Right ventricle myocardium superior (tissue), 1 donor: ENCODE measurements at regions not wholly inside any gene's neighbourhood (a gene's known extent, or its start where the extent isn't known, plus 50 kb on each side); places are given as distances from the start of the nearest gene placed in this dataset.
"Not testable (repeated sequence)": the region's sequence is repeated elsewhere in the genome, so short reads cannot be mapped to it uniquely, and the experiment has no call there.

ENCODE experiments used
- ATAC-seq: fragments of 200-7000 bp; cut with Tn5 transposase; one replicate; pipeline ENCODE4 v1.9.1; 2020; ENCODE audit warnings: mild to moderate bottlenecking; ENCODE audit not compliant: poor library complexity
- DNase-seq: peaks from one replicate; pipeline ENCODE4 v3.0.0-alpha.2; 2020
- intact Hi-C: fragments of 100-400 bp; cut with DNase I; formaldehyde crosslinking; loops from one replicate; pipeline ENCODE4 v1.11.2; 2022
- donor health status: DM: no; HTN: yes; CAD: no; lungs with severe emphysema.

DNA sequence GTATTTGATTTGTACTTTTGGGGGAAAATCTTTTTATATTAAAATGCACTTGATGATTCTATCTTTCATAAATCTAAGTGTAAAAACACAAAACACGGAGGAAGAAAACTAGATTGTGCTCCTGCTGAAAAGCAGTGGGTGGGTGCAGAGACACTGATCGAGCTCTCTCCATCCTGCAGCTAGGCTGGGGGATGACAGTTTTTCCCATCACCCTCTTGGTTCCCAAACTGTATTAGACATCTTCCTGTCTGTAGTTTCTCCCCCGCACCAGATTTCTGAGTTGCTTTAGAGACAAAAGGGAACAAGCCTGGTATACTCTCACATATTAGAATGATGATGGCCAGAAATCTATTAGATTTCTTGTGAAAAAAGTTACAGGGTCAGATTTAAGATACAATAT is 99.6 kb downstream of the FAM114A2 start:
- DNase-seq (no peak), ATAC-seq (no peak)
- intact Hi-C loops, result no loop called here

- DNase-seq, result no peak
Observed at GRCh38 chr5:153938191-153938842, 100.4 kb downstream of the FAM114A2 start.

DNA sequence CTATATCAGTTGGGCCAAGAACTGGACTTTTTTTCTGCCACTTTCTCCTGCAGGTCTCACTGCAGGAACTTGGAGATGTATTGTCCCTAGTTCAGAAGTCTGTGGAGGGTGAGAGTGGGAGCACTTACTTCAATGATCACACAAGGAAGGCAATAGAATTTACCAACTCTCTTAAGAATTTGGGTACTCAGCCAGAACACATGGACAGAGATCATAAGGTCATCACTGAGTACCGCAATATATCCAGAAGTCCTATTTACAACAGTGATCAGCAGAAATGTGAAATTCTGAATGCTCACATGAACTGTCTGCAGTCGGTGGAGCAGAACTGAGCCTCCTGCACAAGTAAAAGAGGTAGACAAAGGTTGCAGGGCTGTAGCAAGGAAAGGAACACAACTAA is 101.0 kb downstream of the FAM114A2 start:
- ATAC-seq (no peak), DNase-seq (no peak)
- intact Hi-C loops, result no loop called here

More at GRCh38 chr5:153938191-153938842, 100.4 kb downstream of the FAM114A2 start:
- no peak for ATAC-seq
- intact Hi-C loops, result no loop called here

- intact Hi-C loops, ATAC-seq, DNase-seq: not testable (repeated sequence)
Observed at GRCh38 chr5:153935151-153935550, 103.6 kb downstream of the FAM114A2 start.

DNA sequence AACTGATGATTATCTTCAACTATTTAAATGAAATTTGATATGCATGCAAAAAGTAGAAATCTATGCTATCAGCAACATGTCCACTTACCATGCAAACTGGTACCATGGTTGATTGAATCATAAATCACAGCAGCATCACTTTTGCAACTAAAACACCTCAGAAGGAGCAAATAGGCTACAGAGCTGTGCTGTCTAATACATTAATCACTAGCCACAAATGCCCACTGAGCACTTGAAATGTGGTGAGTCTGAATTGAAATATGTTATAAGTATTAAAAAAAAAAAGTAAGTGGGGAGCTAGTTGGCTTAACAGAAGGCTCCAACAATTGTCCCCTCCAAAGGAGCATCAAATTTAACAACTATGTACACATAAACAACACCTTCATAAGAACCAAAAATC is 112.5 kb downstream of the FAM114A2 start:
- DNase-seq, result no peak
- intact Hi-C loops, result no loop called here
- no peak for ATAC-seq

DNA sequence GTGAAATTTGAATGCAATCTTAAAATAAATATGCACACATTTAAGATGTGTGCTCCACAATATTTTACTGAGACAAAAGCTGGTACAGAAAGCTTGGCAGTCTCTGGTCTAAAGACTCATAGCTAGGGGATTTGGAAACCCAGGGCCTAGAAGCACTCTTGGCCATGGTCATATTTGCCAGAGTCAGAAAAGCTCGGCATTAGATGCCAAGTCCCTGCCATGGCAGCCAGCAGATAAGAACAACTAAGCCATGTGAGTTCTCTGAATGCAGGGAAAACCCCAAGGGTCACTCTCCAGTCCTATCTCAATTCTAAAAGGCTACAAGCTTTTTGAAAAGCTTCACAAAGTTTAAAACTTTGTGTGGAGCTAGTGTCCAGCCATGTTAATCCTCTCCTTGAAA is 119.5 kb downstream of the FAM114A2 start:
- DNase-seq (no peak), ATAC-seq (peak; percentile 62)
- intact Hi-C loops, result no loop called here

GRCh38 chr5:153907170-153907775 is 131.4 kb downstream of the FAM114A2 start:
- no peak for ATAC-seq
- intact Hi-C loops, result no loop called here

DNA sequence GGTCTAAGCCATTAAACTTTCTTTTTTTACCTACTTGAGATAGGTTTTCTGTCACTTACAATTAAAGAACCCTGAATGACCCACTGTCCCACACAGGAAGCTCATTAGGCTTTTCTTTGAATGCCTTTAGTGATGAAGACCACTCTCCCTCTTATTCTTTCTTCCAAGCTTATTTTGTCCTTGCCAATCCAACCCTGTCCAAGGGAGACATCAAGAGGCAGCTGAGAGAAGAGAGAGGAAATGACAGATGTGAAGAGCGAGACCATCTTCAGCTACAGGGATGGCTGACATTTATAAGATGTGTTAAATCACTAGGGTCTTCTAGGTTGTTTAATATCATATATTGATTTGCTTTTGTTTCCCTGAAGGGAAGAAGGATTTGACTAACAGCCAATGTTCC is 133.5 kb downstream of the FAM114A2 start:
- intact Hi-C loops, result no loop called here

More at GRCh38 chr5:153907170-153907775, 131.4 kb downstream of the FAM114A2 start:
- DNase-seq, result no peak

GRCh38 chr5:153903321-153903720 is 135.4 kb downstream of the FAM114A2 start:
- intact Hi-C loops, result no loop called here
- ATAC-seq, result no peak
- DNase-seq, result no peak

More for the DNA sequence above, 133.5 kb downstream of the FAM114A2 start:
- DNase-seq, result no peak
- no peak for ATAC-seq

DNA sequence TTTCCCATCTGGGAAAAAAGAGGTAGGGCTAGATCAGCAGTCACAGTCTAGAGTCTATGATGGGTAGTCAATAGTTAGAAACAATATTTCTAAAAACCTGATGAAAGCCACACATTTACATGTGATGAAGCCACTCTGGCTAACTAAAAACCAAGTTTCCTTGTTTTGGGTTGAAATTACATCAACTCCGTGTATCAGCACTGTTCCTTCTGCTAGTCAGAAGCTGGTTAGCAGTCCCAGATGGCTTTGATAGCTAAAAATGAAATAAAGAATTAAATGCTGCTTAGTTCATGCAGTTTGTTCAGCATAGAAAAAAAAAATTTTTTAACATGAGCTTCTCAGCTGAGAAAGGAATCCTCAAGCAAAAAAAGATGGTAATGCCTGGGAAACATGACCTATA is 136.7 kb downstream of the FAM114A2 start:
- intact Hi-C loops, result no loop called here
- no peak for ATAC-seq

DNA sequence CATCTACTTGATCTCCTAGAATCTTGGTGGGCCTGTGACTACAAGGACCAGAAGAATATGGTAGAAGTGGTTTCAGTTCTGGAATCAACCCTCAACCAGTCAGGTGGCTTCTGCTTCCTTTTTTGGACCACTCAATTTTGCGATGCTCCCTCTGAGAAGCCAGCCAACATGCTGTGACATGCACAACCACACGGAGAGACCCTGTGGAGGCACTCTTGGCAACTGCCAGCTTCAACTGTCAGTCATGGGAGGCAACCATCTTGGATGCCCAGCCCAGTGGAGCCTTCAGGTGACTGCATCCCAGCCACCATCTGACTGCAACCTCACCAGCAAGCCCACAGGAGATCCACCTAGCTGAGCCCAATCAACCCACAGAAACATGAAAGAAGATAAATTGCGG is 137.3 kb downstream of the FAM114A2 start:
- DNase-seq (no peak), ATAC-seq (no peak)
- intact Hi-C loops, result no loop called here

More for the DNA sequence above, 136.7 kb downstream of the FAM114A2 start:
- DNase-seq, result no peak

- peak; percentile 46 for ATAC-seq
- intact Hi-C loops, result no loop called here
- no peak for DNase-seq
Observed at GRCh38 chr5:153900703-153901395, 137.9 kb downstream of the FAM114A2 start.

DNA sequence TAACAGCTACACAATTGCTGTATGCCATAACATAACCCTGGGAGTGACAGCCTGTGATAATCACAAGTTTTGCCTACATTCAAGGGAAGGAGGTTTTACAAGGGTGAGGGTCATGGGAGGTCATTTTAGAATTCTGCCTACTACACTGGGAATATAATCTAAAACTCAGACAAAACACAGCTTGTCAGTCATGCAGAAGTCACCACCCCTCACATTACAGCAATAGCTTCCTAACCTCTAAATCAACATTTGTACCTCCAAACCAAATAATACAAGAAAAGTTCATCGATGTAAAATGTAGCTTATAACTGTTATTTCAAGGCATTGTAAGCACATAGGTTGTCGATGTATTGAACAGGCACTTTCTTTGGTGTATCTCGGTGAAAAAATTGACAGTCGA is 139.0 kb downstream of the FAM114A2 start:
- intact Hi-C loops, result no loop called here
- DNase-seq (no peak), ATAC-seq (no peak)

GRCh38 chr5:153896701-153897100 is 142.0 kb downstream of the FAM114A2 start:
- intact Hi-C loops, result no loop called here
- DNase-seq, result no peak
- ATAC-seq, result peak; percentile 56

DNA sequence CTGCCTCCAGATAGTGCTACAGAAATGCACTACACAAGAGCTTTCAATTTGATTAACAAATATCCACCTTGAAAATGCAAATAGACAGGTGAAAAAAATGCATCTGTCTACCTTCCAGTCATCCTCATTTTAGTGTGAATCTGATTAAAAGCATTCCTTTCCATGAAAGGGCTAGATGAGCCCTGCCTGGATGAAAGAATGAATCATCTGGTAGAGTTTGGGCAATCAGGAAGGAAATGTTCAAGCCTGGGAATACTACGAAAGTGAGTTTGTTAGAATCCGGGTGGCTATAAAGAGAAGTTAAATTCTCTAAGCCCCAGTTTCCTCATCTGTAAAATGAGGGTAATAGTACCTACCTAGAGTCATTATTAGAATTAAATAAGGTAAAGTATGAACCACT is 142.6 kb downstream of the FAM114A2 start:
- DNase-seq (no peak), ATAC-seq (no peak)
- intact Hi-C loops, result no loop called here

DNA sequence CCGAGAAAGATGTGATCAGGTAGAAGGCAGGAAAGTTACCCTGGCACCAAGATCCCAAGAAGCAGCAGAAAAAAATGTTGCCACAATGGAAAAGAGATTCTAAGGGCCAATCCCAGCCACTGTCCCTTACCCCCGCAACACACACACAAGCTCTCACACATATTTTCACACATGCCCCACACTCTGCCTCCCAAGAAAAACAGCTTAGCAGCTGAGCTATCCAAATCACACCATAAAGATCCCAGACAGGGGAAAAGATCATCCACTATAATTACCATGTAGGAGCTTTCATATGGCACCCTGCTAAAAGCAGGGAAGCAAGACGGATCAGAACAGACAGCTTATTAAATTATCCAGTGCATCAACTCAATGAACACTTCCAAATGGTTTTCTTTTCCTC is 143.4 kb downstream of the FAM114A2 start:
- DNase-seq (no peak), ATAC-seq (no peak)
- intact Hi-C loops, result no loop called here

DNA sequence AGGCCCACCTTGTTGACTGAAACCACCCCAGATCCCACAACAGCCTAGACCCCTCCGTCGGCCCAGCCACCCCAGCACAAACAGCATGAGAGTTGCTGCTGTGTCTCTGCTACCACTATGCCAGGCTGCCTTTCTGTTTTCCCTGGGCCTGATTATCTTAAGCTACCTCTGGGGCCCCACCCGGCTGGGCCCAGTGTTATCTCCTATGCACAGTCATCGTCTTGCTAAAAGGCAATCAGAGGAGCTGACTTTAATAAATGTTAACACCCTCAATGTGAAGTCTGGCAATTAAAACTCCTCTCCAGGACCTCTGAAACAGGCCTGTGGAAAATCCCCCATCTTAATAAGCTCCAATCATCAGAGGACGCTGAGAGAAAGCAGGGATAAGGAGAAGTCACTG is 144.9 kb downstream of the FAM114A2 start:
- intact Hi-C loops, result no loop called here
- no peak for DNase-seq
- no peak for ATAC-seq

DNA sequence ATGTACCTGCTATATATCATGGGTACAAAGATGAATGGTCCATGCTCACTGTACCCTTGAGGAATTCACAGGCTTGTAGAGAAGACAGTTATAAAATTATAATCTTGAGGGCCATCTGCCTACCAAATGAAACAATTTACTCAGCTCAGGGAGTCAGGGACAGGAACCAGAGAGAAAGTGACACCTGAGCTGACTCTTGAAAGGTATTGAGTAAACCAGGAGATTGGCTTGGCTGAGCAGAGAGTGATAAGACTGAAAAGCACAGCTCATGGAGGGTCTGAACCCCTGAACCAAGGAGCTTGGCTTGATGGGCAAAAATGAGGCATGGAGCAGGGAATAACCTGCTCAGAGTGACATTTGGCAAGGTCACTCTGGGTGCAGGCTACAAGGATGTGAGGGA is 147.3 kb downstream of the FAM114A2 start:
- no peak for DNase-seq
- no peak for ATAC-seq
- intact Hi-C loops, result no loop called here

DNA sequence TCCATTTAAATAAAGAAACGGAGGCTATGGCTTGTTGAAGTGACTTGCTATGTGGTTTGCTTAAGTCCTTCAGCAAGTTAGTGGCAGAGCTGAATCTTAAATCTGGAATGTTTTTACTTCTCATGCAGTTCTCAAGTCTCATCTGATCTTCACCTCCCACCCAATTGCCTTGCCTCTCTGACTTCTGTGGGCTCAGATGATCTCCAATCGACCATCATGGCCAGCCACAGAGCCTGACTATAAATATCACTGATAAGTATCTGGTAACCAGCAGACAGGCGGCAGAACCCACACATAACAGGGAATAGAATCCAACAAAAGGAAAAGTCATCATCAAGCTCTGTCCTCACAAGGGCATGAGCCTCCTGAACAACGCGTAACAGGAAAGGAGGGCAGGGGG is 149.9 kb downstream of the FAM114A2 start:
- ATAC-seq, result no peak
- no peak for DNase-seq
- intact Hi-C loops, result no loop called here

DNA sequence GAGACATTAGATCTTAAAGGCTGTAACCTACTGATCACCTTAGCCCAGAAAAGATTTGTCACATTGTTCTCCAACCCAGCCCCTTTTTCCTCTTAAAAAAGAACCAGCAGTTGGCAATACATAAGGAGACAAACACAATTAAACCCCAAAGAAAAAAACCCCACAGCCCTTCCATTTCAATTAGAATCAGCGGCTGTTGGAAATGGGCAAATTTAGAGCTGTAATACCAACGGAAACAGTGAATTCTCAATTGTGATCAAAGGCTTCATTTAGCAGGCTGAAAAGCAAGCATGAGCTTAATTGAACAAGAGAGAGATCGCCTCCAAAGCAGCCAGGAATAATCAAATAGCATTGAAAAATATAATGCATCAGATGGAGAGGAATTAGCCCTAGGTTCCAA is 153.6 kb downstream of the FAM114A2 start:
- ATAC-seq (no peak), DNase-seq (no peak)
- intact Hi-C loops, result no loop called here
